Hepatocyte (in vitro differentiated cells): ENCODE measurements at regions not wholly inside any gene's neighbourhood (a gene's known extent, or its start where the extent isn't known, plus 50 kb on each side); places are given as distances from the start of the nearest gene placed in this dataset.

Experiments
- DNase-seq: peaks from one replicate; pipeline ENCODE4 v3.0.0-alpha.2; 2016; ENCODE audit warnings: low spot score
- H2AFZ ChIP-seq: fragments of 200-600 bp; sonication (generic); 2 replicates; pipeline ENCODE4 v1.6.0; 2016; ENCODE audit warnings: antibody characterized with exemption, mild to moderate bottlenecking
- H3K27ac ChIP-seq: fragments of 200-600 bp; sonication (generic); 2 replicates; pipeline ENCODE4 v1.5.1; 2016; ENCODE audit warnings: mild to moderate bottlenecking
- H3K27me3 ChIP-seq: fragments of 200-600 bp; sonication (generic); 2 replicates; pipeline ENCODE4 v1.6.1; 2016
- H3K36me3 ChIP-seq: fragments of 200-600 bp; sonication (generic); replicated peaks from 2 replicates; pipeline ENCODE4 v1.5.1; 2016; ENCODE audit warnings: low read depth; ENCODE audit not compliant: insufficient read depth
- H3K4me1 ChIP-seq: fragments of 200-600 bp; sonication (generic); 2 replicates; pipeline ENCODE4 v1.5.1; 2016; ENCODE audit warnings: mild to moderate bottlenecking, moderate library complexity; ENCODE audit not compliant: insufficient read depth
- H3K4me2 ChIP-seq: fragments of 200-600 bp; sonication (generic); 2 replicates; pipeline ENCODE4 v1.6.0; 2016
- H3K4me3 ChIP-seq: fragments of 200-600 bp; sonication (generic); 2 replicates; pipeline ENCODE4 v1.5.1; 2016; ENCODE audit warnings: mild to moderate bottlenecking
- H3K79me2 ChIP-seq: fragments of 200-600 bp; sonication (generic); 2 replicates; pipeline ENCODE4 v1.6.0; 2017; ENCODE audit warnings: mild to moderate bottlenecking
- H3K9me2 ChIP-seq: fragments of 200-600 bp; sonication (generic); replicated peaks from 2 replicates; pipeline ENCODE4 v1.6.0; 2017; ENCODE audit warnings: mild to moderate bottlenecking; ENCODE audit not compliant: insufficient read depth
- H3K9me3 ChIP-seq: fragments of 200-600 bp; sonication (generic); 2 replicates; pipeline ENCODE4 v1.5.1; 2016; ENCODE audit warnings: low read depth, mild to moderate bottlenecking
- H4K20me1 ChIP-seq: fragments of 200-600 bp; sonication (generic); 2 replicates; pipeline ENCODE4 v1.6.0; 2016; ENCODE audit warnings: mild to moderate bottlenecking; ENCODE audit not compliant: insufficient read depth, poor library complexity, severe bottlenecking
- EZH2 ChIP-seq: fragments of 200-600 bp; sonication (generic); IDR thresholded peaks from 2 replicates; pipeline ENCODE4 v1.6.1; 2016; ENCODE audit warnings: antibody characterized with exemption, mild to moderate bottlenecking, borderline replicate concordance
- EZH2phosphoT487 ChIP-seq: fragments of 200-600 bp; sonication (generic); IDR thresholded peaks from one replicate; pipeline ENCODE4 v1.6.1; 2018; ENCODE audit warnings: antibody characterized with exemption, mild to moderate bottlenecking, low read depth, moderate library complexity; ENCODE audit not compliant: unreplicated experiment, severe bottlenecking
- WGBS: methylation state at CpG from one replicate; pipeline ENCODE4 v1.1.6; 2016; ENCODE audit warnings: low lambda C conversion rate; ENCODE audit errors: missing lambda C conversion rate; 5-methylcytosine and 5-hydroxymethylcytosine counted together
- TF ChIP-seq, protein P1 (sequence below): fragments of 200-600 bp; sonication (generic); IDR thresholded peaks from 2 replicates; pipeline ENCODE4 v1.5.1; 2016; ENCODE audit warnings: antibody characterized with exemption, mild to moderate bottlenecking; ENCODE audit not compliant: poor library complexity

DNA sequence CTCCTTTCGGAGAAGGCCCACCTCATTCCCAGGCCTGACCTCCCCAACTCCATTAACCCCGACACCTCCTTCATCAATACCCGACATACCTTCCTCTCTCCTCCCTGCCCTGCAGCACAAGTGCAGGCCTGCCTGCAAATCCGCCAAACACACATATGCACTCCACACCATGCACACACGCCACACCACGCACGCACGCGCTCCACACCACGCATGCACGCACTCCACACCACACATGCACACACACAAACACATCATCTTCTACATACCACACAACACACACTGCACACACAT lies 629.6 kb downstream of the TBC1D22A start:
- no peaks in the 10 kb centered on the region for H3K79me2 ChIP-seq
- H3K4me2 ChIP-seq = no peak overlapping the region
- H4K20me1 ChIP-seq = no peaks in the 10 kb centered on the region
- H3K9me2 ChIP-seq = no peaks in the 10 kb centered on the region
- WGBS = 83% methylated on average over 10 of the region's 11 CpGs
- H3K9me3 ChIP-seq = no peaks in the 10 kb centered on the region
- H3K27ac ChIP-seq = no peak overlapping the region
- H3K36me3 ChIP-seq = no peaks in the 10 kb centered on the region
- DNase-seq = no peak
- no peaks in the 10 kb centered on the region for H3K27me3 ChIP-seq
- H2AFZ ChIP-seq = no peak overlapping the region
- H3K4me1 ChIP-seq = no peaks in the 10 kb centered on the region
- TF ChIP-seq EZH2 = no peak
- TF ChIP-seq, protein P1, sequence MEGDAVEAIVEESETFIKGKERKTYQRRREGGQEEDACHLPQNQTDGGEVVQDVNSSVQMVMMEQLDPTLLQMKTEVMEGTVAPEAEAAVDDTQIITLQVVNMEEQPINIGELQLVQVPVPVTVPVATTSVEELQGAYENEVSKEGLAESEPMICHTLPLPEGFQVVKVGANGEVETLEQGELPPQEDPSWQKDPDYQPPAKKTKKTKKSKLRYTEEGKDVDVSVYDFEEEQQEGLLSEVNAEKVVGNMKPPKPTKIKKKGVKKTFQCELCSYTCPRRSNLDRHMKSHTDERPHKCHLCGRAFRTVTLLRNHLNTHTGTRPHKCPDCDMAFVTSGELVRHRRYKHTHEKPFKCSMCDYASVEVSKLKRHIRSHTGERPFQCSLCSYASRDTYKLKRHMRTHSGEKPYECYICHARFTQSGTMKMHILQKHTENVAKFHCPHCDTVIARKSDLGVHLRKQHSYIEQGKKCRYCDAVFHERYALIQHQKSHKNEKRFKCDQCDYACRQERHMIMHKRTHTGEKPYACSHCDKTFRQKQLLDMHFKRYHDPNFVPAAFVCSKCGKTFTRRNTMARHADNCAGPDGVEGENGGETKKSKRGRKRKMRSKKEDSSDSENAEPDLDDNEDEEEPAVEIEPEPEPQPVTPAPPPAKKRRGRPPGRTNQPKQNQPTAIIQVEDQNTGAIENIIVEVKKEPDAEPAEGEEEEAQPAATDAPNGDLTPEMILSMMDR = no peak
- TF ChIP-seq EZH2phosphoT487 = no peak
- no peak overlapping the region for H3K4me3 ChIP-seq

GRCh38 chr22:47391169-47392053 lies 629.0 kb downstream of the TBC1D22A start:
- H3K9me3 ChIP-seq = no peaks in the 10 kb centered on the region
- DNase-seq = no peak
- TF ChIP-seq EZH2phosphoT487 (no peak), EZH2 (no peak)
- TF ChIP-seq, protein P1 = no peak
- no peak overlapping the region for H3K4me3 ChIP-seq
- H3K27ac ChIP-seq = no peak overlapping the region
- WGBS = 84% methylated on average over 23 of the region's 23 CpGs
- no peaks in the 10 kb centered on the region for H3K79me2 ChIP-seq
- H4K20me1 ChIP-seq = no peaks in the 10 kb centered on the region
- H3K4me1 ChIP-seq = no peaks in the 10 kb centered on the region
- no peak overlapping the region for H2AFZ ChIP-seq
- no peaks in the 10 kb centered on the region for H3K36me3 ChIP-seq
- H3K27me3 ChIP-seq = no peaks in the 10 kb centered on the region
- H3K4me2 ChIP-seq = no peak overlapping the region
- no peaks in the 10 kb centered on the region for H3K9me2 ChIP-seq

DNA sequence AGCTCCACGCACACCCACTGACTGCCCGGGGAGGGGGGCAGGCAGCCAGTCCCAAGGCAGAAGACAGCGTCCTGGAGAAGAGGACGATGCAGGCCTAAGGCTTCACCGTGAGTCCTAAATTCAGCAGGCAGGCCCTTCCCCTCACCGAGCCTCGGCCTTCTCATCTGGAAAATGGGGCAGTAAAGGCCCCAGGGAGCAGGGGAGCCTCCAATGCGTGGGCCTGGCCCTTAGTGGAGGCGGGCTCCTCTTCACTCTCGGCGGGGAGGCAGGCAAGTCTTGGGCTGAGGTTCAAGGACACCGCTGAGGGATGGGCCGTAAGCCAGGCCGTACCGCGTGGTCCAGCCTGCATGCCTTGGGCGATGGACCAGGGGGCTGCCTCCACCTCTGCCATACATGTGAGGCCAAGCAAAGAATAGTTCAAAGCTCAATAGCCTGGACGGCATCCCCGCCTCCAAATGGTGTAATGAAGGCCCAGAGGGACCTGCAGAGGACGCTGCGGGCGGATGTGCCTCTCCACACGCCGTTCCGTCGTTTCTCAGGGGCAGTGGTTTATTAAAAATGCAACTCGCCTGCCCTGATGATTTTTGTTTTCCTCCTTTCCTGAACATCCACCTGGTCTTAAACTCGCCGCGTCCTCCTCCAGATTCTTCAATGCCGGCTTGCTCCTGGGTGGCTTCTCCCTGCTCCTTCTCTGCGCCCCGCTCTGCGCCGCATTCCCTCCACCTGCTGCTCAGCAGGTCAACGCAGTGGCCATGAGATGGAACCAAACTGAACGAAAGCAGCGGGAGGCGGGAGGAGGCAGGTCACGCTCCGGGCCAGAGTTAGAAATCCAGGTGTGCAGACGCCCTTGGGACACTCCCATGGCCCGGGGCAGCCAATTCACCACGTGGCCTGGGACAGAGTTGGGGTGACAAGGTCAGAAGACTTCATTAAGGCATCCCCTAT lies 627.8 kb downstream of the TBC1D22A start:
- Histone ChIP-seq H3K4me3 (no peak overlapping the region), H2AFZ (no peak overlapping the region), H3K27me3 (no peaks in the 10 kb centered on the region), H4K20me1 (no peaks in the 10 kb centered on the region), H3K27ac (no peak overlapping the region), H3K79me2 (no peaks in the 10 kb centered on the region), H3K36me3 (no peaks in the 10 kb centered on the region), H3K4me2 (no peak overlapping the region), H3K9me3 (no peaks in the 10 kb centered on the region), H3K4me1 (no peaks in the 10 kb centered on the region), H3K9me2 (no peaks in the 10 kb centered on the region)
- WGBS = 87% methylated on average over 44 of the region's 44 CpGs
- TF ChIP-seq, protein P1 = no peak
- TF ChIP-seq EZH2 = no peak
- no peak for TF ChIP-seq EZH2phosphoT487
- DNase-seq = no peak
